Panc1 (cell line): ENCODE measurements at regions not wholly inside any gene's neighbourhood (a gene's known extent, or its start where the extent isn't known, plus 50 kb on each side); places are given as distances from the start of the nearest gene placed in this dataset.

ENCODE experiments used
- ATAC-seq: fragments of 200-7000 bp; cut with Tn5 transposase; 2 replicates; pipeline ENCODE4 v1.9.1; 2020; ENCODE audit warnings: mild to moderate bottlenecking, moderate library complexity
- BruUV-seq: library from RNA; stranded (reverse); fragments of 400-500 nt; replicated peaks from 2 replicates; lab custom pipeline; 2021; lab: Mats Ljungman, UMichigan
- CTCF ChIA-PET: fragments of 300-600 bp; sonication (Branson Sonifier 250); formaldehyde crosslinking; loops from one replicate; lab custom pipeline; 2022; ENCODE audit warnings: antibody characterized with exemption; lab: Charles Lee
- POLR2A ChIA-PET: fragments of 300-600 bp; sonication (Branson Sonifier 250); formaldehyde crosslinking; loops from one replicate; lab custom pipeline; 2022; ENCODE audit warnings: antibody characterized with exemption; lab: Charles Lee
- DNase-seq: peaks from one replicate; pipeline ENCODE4 v3.0.0-alpha.2; 2010; ENCODE audit warnings: low read depth, low spot score
- H3K27ac ChIP-seq: 2 replicates; pipeline ENCODE4 v1.5.1; 2011; ENCODE audit warnings: mild to moderate bottlenecking, low read length, inconsistent platforms
- H3K27me3 ChIP-seq: fragments of 200-500 bp; sonication (Bioruptor generic); 2 replicates; pipeline ENCODE4 v1.6.0; 2014; ENCODE audit warnings: low read length, inconsistent platforms; ENCODE audit not compliant: control insufficient read depth, insufficient read depth
- H3K36me3 ChIP-seq: fragments of 200-500 bp; sonication (Bioruptor generic); 2 replicates; pipeline ENCODE4 v1.5.1; 2014; ENCODE audit warnings: inconsistent platforms, mild to moderate bottlenecking, low read length, moderate library complexity; ENCODE audit not compliant: control insufficient read depth, insufficient read depth
- H3K4me1 ChIP-seq: 2 replicates; pipeline ENCODE4 v1.5.1; 2011; ENCODE audit warnings: inconsistent platforms, mild to moderate bottlenecking, low read length, moderate library complexity; ENCODE audit not compliant: control insufficient read depth, insufficient read depth
- H3K4me3 ChIP-seq, 2 experiments: 2 replicates each; pipeline ENCODE4 v1.5.1; 2011 to 2012; ENCODE audit warnings: low read depth in 2 of 2, low read length in 2 of 2, mild to moderate bottlenecking in 2 of 2, inconsistent platforms in 1 of 2, moderate library complexity in 1 of 2
- H3K9me3 ChIP-seq: fragments of 200-500 bp; sonication (Bioruptor generic); 2 replicates; pipeline ENCODE4 v1.5.1; 2014; ENCODE audit warnings: low read depth, mild to moderate bottlenecking, inconsistent platforms, low read length, moderate library complexity; ENCODE audit not compliant: control insufficient read depth, insufficient read depth
- CTCF ChIP-seq: fragments of 450-650 bp; IDR thresholded peaks from 2 replicates; pipeline ENCODE4 v1.5.1; 2017; ENCODE audit warnings: mild to moderate bottlenecking
- POLR2AphosphoS5 ChIP-seq: IDR thresholded peaks from 2 replicates; pipeline ENCODE4 v1.6.1; 2012; ENCODE audit warnings: mild to moderate bottlenecking, low read depth, low read length, moderate library complexity
- SIN3A ChIP-seq: IDR thresholded peaks from 2 replicates; pipeline ENCODE4 v1.6.1; 2012; ENCODE audit warnings: low read depth, mild to moderate bottlenecking, low read length, moderate library complexity, borderline replicate concordance; ENCODE audit not compliant: insufficient read depth
- TCF7L2 ChIP-seq: IDR thresholded peaks from 2 replicates; pipeline ENCODE4 v1.6.1; 2011; ENCODE audit warnings: mild to moderate bottlenecking, low read depth, low read length, inconsistent platforms
- in situ Hi-C: cut with HindIII; loops from 2 replicates; pipeline ENCODE4 v1.10.0; 2016; ENCODE audit warnings: low sequenced_read_pairs, low pct_unique_long_range_greater_than_20kb
- intact Hi-C: fragments of 100-400 bp; cut with micrococcal nuclease; formaldehyde crosslinking; loops from one replicate; pipeline ENCODE4 v1.10.0; 2022; ENCODE audit not compliant: unreplicated experiment
- TF ChIP-seq, protein P1 (sequence below), 2 experiments: IDR thresholded peaks; 2 replicates each; pipeline ENCODE4 v1.6.1; 2011 to 2012; ENCODE audit warnings: low read depth in 2 of 2, control low read depth in 1 of 2, low read length in 1 of 2, mild to moderate bottlenecking in 1 of 2, moderate library complexity in 1 of 2; ENCODE audit not compliant: insufficient read depth in 1 of 2

DNA sequence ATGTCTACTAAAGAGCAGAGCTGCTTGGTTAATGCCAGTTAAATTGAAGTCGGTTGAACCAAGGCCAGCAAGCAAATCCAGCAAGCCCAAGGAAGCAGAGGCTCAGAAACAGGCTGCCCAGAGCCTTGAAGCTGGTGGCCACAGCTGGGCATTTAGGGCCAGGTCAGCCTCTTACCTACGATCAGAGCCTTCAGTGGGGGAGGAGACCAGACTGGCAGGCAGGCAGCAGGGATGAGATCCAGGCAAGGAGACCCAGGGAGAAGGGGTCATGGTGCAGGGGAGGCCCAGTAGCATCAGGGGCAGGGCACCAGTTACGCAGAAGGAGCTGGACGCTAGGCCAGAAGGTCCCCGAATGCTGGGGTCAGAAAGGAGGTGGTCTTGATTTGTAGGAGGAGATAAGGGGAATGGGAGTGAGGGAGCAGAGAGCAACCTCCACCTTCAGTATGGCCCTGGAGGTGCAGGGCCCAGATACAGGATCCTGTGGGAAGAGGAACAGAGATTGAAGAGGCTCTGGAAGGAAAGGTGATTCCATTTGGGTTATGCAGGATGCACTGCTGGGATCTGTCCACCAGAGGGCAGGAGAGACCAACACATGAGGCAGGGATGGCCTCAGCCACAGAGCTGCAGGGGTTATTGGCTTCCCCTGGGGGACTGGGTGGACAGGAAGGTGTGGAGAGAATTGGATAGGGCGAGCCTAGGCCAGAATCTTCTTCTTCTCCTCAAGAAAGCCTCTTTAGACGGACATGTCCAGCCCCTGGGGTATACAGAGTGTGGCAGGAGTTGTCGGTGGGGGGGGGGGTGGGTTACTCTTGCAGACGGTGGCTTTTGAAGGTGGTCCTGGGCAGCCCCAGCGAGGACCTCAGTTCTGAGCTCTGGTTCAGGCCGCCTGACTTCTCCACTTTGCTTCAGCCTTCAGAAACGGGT is 132.6 kb upstream of the PODXL start:
- Histone ChIP-seq H3K27me3 (peaks cover 25% of the 10 kb centered on the region), H3K27ac (no peak overlapping the region), H3K36me3 (no peaks in the 10 kb centered on the region), H3K9me3 (no peaks in the 10 kb centered on the region), H3K4me3 (no peak overlapping the region), H3K4me1 (no peaks in the 10 kb centered on the region; the same call in 1 of the 2 replicates)
- DNase-seq (peak; percentile 70), ATAC-seq (peak; percentile 82)
- intact Hi-C loops: loop anchor here (5.0 kb wide), 1 partner anchor 358 kb away; no protein-coding TSS in a partner anchor
- TF ChIP-seq SIN3A: no peak
- peak; percentile 92 for TF ChIP-seq CTCF
- POLR2A ChIA-PET: no interaction called here
- in situ Hi-C loops: no loop called here
- CTCF ChIA-PET: interaction anchor here (0.6 to 1.3 kb wide), 5 partner anchors 11 to 892 kb away, joined by 3 to 6 read pairs (median 4); no protein-coding TSS in a partner anchor
- BruUV-seq: no TSS peak

DNA sequence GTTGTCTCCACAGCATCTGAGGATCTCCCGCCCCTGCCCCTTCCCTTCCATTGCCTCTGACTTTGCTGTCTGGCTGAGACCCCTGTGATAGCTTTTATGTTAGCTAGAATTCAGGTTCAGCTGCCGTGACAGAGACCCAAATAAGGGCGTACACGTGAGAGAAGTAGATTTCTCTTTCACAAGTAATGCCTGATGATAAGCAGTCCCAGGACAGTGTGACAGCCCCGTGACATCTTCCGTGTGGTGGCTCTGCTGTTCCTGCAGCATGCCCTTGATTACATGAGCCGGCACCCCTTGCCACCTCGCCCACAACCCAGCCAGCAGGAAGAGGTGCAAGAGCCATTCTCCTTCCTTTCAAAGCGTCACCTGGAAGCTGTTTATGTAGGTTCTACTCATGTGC is 130.9 kb upstream of the PODXL start:
- POLR2A ChIA-PET: interaction anchor here (0.6 kb wide), 1 partner anchor 323 kb away, joined by 9 read pairs; no protein-coding TSS in a partner anchor
- intact Hi-C loops: loop anchor here (5.0 kb wide), 1 partner anchor 360 kb away; no protein-coding TSS in a partner anchor
- in situ Hi-C loops: no loop called here

More for the DNA sequence above, 130.9 kb upstream of the PODXL start:
- no peaks in the 10 kb centered on the region for H3K36me3 ChIP-seq
- H3K9me3 ChIP-seq: no peaks in the 10 kb centered on the region
- no peaks in the 10 kb centered on the region; the same call in 1 of the 2 replicates for H3K4me1 ChIP-seq
- H3K27me3 ChIP-seq: peaks cover 25% of the 10 kb centered on the region
- H3K4me3 ChIP-seq: no peak overlapping the region
- no peak overlapping the region for H3K27ac ChIP-seq
- DNase-seq: no peak
- TF ChIP-seq CTCF (no peak), TCF7L2 (no peak), POLR2AphosphoS5 (no peak), SIN3A (no peak)
- TF ChIP-seq, protein P1, sequence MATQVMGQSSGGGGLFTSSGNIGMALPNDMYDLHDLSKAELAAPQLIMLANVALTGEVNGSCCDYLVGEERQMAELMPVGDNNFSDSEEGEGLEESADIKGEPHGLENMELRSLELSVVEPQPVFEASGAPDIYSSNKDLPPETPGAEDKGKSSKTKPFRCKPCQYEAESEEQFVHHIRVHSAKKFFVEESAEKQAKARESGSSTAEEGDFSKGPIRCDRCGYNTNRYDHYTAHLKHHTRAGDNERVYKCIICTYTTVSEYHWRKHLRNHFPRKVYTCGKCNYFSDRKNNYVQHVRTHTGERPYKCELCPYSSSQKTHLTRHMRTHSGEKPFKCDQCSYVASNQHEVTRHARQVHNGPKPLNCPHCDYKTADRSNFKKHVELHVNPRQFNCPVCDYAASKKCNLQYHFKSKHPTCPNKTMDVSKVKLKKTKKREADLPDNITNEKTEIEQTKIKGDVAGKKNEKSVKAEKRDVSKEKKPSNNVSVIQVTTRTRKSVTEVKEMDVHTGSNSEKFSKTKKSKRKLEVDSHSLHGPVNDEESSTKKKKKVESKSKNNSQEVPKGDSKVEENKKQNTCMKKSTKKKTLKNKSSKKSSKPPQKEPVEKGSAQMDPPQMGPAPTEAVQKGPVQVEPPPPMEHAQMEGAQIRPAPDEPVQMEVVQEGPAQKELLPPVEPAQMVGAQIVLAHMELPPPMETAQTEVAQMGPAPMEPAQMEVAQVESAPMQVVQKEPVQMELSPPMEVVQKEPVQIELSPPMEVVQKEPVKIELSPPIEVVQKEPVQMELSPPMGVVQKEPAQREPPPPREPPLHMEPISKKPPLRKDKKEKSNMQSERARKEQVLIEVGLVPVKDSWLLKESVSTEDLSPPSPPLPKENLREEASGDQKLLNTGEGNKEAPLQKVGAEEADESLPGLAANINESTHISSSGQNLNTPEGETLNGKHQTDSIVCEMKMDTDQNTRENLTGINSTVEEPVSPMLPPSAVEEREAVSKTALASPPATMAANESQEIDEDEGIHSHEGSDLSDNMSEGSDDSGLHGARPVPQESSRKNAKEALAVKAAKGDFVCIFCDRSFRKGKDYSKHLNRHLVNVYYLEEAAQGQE (IDR thresholded peaks at IDR 0.05; ENCODE audit: insufficient read depth in 1 of 2, low read depth in 2 of 2, low read length in 1 of 2): no peak
- CTCF ChIA-PET: no interaction called here
- no TSS peak for BruUV-seq
- ATAC-seq: no peak
